ENCODE measurements at regions not wholly inside any gene's neighbourhood (a gene's known extent, or its start where the extent isn't known, plus 50 kb on each side); places are given as distances from the start of the nearest gene placed in this dataset.

- TF ChIP-seq, protein P1, sequence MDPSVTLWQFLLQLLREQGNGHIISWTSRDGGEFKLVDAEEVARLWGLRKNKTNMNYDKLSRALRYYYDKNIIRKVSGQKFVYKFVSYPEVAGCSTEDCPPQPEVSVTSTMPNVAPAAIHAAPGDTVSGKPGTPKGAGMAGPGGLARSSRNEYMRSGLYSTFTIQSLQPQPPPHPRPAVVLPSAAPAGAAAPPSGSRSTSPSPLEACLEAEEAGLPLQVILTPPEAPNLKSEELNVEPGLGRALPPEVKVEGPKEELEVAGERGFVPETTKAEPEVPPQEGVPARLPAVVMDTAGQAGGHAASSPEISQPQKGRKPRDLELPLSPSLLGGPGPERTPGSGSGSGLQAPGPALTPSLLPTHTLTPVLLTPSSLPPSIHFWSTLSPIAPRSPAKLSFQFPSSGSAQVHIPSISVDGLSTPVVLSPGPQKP (IDR thresholded peaks at IDR 0.05; ENCODE audit: low read depth, low read length): no peak
- no peak for TF ChIP-seq USF2 (IDR thresholded peaks at IDR 0.05)
- TF ChIP-seq, protein P2, sequence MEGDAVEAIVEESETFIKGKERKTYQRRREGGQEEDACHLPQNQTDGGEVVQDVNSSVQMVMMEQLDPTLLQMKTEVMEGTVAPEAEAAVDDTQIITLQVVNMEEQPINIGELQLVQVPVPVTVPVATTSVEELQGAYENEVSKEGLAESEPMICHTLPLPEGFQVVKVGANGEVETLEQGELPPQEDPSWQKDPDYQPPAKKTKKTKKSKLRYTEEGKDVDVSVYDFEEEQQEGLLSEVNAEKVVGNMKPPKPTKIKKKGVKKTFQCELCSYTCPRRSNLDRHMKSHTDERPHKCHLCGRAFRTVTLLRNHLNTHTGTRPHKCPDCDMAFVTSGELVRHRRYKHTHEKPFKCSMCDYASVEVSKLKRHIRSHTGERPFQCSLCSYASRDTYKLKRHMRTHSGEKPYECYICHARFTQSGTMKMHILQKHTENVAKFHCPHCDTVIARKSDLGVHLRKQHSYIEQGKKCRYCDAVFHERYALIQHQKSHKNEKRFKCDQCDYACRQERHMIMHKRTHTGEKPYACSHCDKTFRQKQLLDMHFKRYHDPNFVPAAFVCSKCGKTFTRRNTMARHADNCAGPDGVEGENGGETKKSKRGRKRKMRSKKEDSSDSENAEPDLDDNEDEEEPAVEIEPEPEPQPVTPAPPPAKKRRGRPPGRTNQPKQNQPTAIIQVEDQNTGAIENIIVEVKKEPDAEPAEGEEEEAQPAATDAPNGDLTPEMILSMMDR (IDR thresholded peaks at IDR 0.05): no peak
- no peak for TF ChIP-seq HDAC2 (IDR thresholded peaks at IDR 0.05)
- TF ChIP-seq CHD2 (IDR thresholded peaks at IDR 0.05; ENCODE audit: low read length, partially characterized antibody): no peak
- TF ChIP-seq RFX5 (IDR thresholded peaks at IDR 0.05): no peak
- TF ChIP-seq POLR2A (IDR thresholded peaks at IDR 0.05; ENCODE audit: low read length): no peak
- TF ChIP-seq CBX8 (IDR thresholded peaks at IDR 0.05): no peak
- TF ChIP-seq, protein P3, sequence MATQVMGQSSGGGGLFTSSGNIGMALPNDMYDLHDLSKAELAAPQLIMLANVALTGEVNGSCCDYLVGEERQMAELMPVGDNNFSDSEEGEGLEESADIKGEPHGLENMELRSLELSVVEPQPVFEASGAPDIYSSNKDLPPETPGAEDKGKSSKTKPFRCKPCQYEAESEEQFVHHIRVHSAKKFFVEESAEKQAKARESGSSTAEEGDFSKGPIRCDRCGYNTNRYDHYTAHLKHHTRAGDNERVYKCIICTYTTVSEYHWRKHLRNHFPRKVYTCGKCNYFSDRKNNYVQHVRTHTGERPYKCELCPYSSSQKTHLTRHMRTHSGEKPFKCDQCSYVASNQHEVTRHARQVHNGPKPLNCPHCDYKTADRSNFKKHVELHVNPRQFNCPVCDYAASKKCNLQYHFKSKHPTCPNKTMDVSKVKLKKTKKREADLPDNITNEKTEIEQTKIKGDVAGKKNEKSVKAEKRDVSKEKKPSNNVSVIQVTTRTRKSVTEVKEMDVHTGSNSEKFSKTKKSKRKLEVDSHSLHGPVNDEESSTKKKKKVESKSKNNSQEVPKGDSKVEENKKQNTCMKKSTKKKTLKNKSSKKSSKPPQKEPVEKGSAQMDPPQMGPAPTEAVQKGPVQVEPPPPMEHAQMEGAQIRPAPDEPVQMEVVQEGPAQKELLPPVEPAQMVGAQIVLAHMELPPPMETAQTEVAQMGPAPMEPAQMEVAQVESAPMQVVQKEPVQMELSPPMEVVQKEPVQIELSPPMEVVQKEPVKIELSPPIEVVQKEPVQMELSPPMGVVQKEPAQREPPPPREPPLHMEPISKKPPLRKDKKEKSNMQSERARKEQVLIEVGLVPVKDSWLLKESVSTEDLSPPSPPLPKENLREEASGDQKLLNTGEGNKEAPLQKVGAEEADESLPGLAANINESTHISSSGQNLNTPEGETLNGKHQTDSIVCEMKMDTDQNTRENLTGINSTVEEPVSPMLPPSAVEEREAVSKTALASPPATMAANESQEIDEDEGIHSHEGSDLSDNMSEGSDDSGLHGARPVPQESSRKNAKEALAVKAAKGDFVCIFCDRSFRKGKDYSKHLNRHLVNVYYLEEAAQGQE (IDR thresholded peaks at IDR 0.05): no peak
Measured at GRCh38 chr3:11924518-11924917, 77.8 kb upstream of the TAMM41 start.
